ENCODE measurements at regions not wholly inside any gene's neighbourhood (a gene's known extent, or its start where the extent isn't known, plus 50 kb on each side); places are given as distances from the start of the nearest gene placed in this dataset.

DNA sequence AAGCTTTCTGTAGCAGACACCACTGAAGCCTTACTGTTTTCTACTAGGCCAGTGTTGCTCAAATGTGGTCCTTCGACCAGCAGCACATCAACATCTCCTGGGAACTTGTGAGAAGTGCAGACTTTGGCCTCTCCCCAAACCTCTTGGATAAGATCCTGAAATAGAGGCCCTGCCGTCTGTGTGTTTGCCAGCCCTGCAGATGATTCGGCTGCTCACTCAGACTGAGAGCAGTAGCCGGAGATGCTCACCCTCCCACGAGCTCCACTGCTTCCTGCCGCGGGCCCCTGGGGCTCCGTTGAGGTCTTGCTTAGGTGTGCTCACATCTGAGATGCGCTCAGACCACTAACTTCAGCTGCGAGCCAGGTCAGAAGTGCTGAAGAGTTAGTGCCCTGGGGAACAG lies 129.5 kb upstream of the SSTR4 start:
- no peak overlapping the region for H3K4me3 ChIP-seq (replicated peaks; ENCODE audit: low read depth, low read length)
- TF ChIP-seq, protein P1, sequence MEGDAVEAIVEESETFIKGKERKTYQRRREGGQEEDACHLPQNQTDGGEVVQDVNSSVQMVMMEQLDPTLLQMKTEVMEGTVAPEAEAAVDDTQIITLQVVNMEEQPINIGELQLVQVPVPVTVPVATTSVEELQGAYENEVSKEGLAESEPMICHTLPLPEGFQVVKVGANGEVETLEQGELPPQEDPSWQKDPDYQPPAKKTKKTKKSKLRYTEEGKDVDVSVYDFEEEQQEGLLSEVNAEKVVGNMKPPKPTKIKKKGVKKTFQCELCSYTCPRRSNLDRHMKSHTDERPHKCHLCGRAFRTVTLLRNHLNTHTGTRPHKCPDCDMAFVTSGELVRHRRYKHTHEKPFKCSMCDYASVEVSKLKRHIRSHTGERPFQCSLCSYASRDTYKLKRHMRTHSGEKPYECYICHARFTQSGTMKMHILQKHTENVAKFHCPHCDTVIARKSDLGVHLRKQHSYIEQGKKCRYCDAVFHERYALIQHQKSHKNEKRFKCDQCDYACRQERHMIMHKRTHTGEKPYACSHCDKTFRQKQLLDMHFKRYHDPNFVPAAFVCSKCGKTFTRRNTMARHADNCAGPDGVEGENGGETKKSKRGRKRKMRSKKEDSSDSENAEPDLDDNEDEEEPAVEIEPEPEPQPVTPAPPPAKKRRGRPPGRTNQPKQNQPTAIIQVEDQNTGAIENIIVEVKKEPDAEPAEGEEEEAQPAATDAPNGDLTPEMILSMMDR (IDR thresholded peaks at IDR 0.05; ENCODE audit: insufficient read depth, low read length, poor library complexity, severe bottlenecking): no peak
- peaks cover 1% of the 10 kb centered on the region; the same call in 1 of the 2 replicates for H3K27me3 ChIP-seq (replicated peaks; ENCODE audit: control insufficient read depth, insufficient read depth, low read length)
- DNase-seq (ENCODE audit: extremely low read depth, insufficient read length): peak; percentile 22
- H3K36me3 ChIP-seq (ENCODE audit: control insufficient read depth, insufficient read depth, low read length): no peaks in the 10 kb centered on the region

DNA sequence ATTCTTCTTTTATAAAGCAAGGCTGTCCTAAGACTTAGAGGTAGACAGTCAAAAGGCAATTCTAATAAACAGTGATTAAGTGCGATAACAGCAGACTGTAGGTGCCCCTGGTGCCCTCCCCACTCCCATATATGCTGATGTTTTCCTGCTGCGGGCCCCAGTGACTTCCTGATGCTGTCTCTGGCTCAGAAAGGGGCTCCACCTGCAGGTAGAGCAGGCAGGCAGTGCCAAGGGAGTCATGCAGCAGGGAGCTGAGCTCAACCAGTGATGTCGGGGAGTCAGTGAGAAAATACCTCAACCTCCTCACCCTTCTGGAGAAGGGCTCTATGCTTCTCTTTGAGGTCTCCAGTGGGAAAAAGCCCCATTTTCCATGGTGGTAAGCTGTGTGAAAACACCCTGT lies 126.7 kb upstream of the SSTR4 start:
- DNase-seq (ENCODE audit: extremely low read depth, insufficient read length): no peak
- Histone ChIP-seq H3K36me3 (ENCODE audit: control insufficient read depth, insufficient read depth, low read length) (no peaks in the 10 kb centered on the region), H3K27me3 (replicated peaks; ENCODE audit: control insufficient read depth, insufficient read depth, low read length) (peaks cover 1% of the 10 kb centered on the region; the same call in 1 of the 2 replicates), H3K4me3 (replicated peaks; ENCODE audit: low read depth, low read length) (no peak overlapping the region)
- TF ChIP-seq, protein P1 (IDR thresholded peaks at IDR 0.05; ENCODE audit: insufficient read depth, low read length, poor library complexity, severe bottlenecking): no peak

DNA sequence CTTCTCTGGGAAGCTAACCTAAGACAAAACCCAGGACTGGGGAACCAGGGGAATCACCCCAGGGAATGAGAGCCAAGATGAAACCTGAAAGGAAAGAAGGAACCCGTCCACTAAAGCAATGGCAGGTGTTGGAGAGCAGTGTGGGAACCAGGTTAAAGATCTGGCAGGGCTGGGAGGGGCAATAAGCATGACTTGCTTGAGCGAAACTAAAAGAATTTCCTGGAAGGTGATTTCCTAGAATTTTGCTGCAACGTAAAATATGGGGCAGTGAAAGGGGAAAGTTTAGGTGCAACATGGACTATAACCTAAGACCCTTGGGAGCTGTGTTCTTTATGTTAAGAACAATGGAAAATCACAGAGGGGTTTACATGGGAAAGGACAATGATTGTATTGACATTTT lies 126.2 kb upstream of the SSTR4 start:
- Histone ChIP-seq H3K36me3 (ENCODE audit: control insufficient read depth, insufficient read depth, low read length) (no peaks in the 10 kb centered on the region), H3K27me3 (replicated peaks; ENCODE audit: control insufficient read depth, insufficient read depth, low read length) (peaks cover 1% of the 10 kb centered on the region; the same call in 1 of the 2 replicates), H3K4me3 (replicated peaks; ENCODE audit: low read depth, low read length) (no peak overlapping the region)
- DNase-seq (ENCODE audit: extremely low read depth, insufficient read length): no peak
- TF ChIP-seq, protein P1 (IDR thresholded peaks at IDR 0.05; ENCODE audit: insufficient read depth, low read length, poor library complexity, severe bottlenecking): no peak

DNA sequence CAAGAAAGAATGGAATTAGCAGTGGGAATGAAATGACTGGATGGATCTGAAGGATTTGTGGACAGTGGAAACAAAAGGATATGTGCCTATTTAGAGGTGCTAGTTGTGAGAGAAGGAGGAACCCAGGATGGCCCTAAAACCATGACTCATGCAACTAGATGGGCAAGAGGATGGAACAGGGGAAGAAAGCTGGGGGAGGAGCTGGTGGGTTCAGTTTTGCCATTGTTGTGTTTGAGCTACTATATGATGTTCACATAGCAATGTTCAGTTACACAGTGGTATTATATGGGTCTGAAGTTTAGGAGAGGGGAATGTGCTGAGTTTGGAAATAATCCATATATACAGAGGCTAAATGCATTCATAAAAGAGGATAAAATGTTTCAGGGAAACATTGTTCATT lies 125.7 kb upstream of the SSTR4 start:
- DNase-seq (ENCODE audit: extremely low read depth, insufficient read length): no peak
- H3K27me3 ChIP-seq (replicated peaks; ENCODE audit: control insufficient read depth, insufficient read depth, low read length): peaks cover 1% of the 10 kb centered on the region; the same call in 1 of the 2 replicates
- H3K36me3 ChIP-seq (ENCODE audit: control insufficient read depth, insufficient read depth, low read length): no peaks in the 10 kb centered on the region
- TF ChIP-seq, protein P1 (IDR thresholded peaks at IDR 0.05; ENCODE audit: insufficient read depth, low read length, poor library complexity, severe bottlenecking): no peak
- no peak overlapping the region for H3K4me3 ChIP-seq (replicated peaks; ENCODE audit: low read depth, low read length)

DNA sequence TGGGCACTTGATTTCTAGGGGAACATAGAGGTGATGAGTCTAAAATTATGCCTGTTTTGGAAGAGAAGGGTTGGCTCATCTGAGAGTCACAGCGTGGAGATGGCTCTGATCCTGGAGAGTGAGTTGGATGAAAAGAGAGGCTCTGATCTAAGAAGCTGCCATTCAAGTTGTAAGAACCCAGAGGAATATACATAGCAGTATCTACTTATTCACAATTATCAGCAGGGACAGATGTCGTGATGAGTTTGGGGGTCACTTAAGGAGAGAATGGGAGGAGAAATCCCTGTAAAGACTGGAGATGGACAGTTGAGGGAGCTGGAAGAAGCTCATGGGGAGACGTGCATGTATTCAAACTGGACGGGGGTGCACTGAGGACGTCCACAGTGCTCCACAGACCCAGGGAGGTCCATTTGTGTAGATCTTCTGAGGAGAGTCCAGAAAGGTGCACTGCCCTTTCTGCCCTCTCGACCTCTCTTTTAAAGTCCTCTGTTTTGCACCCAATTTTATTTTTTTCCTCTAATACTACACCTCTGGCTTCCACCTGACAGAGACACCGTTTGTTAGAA lies 124.7 kb upstream of the SSTR4 start:
- H3K27me3 ChIP-seq (replicated peaks; ENCODE audit: control insufficient read depth, insufficient read depth, low read length): peaks cover 1% of the 10 kb centered on the region; the same call in 1 of the 2 replicates

More for the DNA sequence above, 124.7 kb upstream of the SSTR4 start:
- Histone ChIP-seq H3K36me3 (ENCODE audit: control insufficient read depth, insufficient read depth, low read length) (no peaks in the 10 kb centered on the region), H3K4me3 (replicated peaks; ENCODE audit: low read depth, low read length) (no peak overlapping the region)
- TF ChIP-seq, protein P1 (IDR thresholded peaks at IDR 0.05; ENCODE audit: insufficient read depth, low read length, poor library complexity, severe bottlenecking): no peak
- no peak for DNase-seq (ENCODE audit: extremely low read depth, insufficient read length)

All from GM06990 (cell line).